ENCODE measurements at regions not wholly inside any gene's neighbourhood (a gene's known extent, or its start where the extent isn't known, plus 50 kb on each side); places are given as distances from the start of the nearest gene placed in this dataset.

- DNase-seq (ENCODE audit: low spot score): no peak
These were observed 622.2 kb downstream of the ZPLD1 start for GRCh38 chr3:103057003-103057402.

DNA sequence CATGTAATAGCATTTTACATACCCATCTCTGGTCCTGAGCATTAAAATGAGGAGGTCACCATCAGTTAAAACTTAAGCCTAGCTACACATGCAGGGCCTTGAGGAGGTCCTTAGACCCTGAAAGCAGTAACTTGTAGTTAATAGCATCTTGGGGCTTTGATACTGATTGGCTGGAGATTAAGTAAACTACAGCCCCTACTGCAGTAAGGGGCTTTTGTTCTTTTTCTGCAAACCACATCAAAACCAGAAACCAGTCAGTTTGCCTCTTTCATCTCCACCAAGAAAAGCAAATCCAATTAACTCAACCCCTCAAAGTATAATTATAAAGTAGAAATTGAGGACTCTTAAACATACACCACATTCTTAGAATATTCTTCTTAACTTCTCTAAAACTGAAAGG is 622.7 kb downstream of the ZPLD1 start:
- no peak for DNase-seq (ENCODE audit: low spot score)

DNA sequence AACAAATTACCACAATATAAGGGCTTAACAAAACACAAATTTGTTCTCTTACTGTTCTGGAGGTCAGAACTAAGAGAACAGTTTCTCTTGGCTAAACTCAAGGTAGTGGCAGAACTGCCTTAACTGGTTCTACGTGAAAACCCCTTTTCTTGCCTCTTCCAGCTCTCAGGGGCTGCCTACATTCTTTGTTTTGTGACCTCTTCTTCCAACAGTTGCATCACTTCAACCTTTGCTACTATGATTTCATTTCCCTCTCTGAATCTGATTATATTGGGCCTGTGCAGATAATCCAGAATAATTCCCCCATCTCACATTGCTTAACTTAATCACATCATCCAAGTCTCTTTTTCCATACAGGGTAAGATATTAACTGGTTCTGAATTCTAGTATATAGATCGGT is 624.6 kb downstream of the ZPLD1 start:
- DNase-seq (ENCODE audit: low spot score): no peak

DNA sequence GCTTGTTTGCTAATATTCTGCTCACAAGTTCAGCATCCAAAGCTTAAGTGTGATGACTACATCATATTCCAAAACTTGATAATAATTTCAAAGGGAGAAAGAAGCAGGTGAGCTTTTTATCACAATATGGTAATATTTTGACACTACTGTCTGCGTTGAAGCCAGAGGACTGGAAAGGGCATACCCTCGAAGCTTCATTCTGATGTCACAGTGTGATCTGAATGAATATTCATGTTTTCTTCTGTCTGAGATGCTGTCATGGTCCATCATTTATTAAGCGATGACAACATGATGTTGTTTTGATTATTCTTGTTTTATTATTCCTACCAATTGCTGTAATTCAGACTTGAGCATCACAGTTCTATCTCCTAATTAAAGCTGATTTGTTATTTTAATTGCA is 625.4 kb downstream of the ZPLD1 start:
- no peak for DNase-seq (ENCODE audit: low spot score)

GRCh38 chr3:103067963-103068362 is 633.1 kb downstream of the ZPLD1 start:
- DNase-seq (ENCODE audit: low spot score): no peak

DNA sequence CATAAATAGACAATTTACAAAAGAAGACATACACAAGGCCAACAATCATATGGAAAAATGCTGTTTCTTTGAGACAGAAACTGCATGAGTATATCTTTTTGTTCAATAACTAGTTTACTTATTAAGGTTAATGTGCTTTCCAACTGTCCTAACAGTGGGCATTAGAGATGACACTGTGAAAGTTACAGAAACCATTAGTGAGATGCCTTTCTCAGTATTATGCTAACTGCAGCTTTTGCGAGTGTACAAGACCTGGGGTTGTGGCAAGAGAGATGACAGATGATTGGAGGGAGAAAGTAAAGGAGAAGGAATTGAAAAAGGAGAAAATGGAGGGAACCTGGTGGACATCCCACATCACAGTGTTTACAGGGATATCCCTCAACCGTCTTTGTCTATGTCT is 640.5 kb downstream of the ZPLD1 start:
- DNase-seq (ENCODE audit: low spot score): no peak

- DNase-seq (ENCODE audit: low spot score): no peak
These were observed 643.1 kb downstream of the ZPLD1 start for GRCh38 chr3:103077910-103078309.

GRCh38 chr3:103082501-103082900 is 647.7 kb downstream of the ZPLD1 start:
- DNase-seq (ENCODE audit: low spot score): no peak

- DNase-seq (ENCODE audit: low spot score): no peak
These were observed 649.2 kb downstream of the ZPLD1 start for GRCh38 chr3:103083848-103084631.

DNA sequence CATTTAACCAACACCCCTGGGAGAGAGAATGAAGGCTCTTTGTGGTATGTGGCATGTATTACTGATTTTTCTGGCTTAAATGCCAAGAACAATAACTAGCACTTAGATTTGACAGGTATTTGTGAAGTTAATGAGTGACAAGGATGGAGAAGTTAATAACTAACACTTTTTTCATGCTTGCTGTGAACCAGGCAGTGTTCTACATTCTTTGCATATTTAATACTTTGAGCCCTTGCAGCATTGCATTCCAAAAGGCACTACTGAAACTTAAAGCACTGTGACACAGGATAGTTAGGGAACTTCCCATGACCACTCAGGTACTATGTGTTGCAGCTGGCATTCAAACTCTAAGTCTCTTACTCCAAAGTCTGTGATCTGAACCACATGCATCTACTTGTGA is 650.6 kb downstream of the ZPLD1 start:
- no peak for DNase-seq (ENCODE audit: low spot score)

- DNase-seq (ENCODE audit: low spot score): no peak
These were observed 654.9 kb downstream of the ZPLD1 start for GRCh38 chr3:103089758-103090157.

DNA sequence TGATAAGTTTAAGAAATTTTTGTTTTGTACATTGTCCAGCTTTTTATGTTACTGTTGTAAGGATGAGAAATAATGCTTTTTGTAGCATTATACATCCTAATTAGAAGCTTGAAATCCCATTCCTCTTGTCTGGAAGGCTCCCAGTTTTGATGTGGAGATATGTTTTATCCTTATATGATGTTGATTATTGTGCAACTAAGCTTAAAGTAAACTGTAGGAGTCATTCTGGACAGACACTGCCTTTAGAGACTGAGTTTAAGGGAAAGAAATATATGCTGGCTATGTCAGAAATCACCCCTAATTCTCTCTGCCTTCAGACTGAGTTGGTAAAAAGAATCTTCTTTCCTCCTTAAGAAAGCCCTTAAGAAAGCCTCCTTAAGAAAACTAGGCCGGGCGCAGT is 670.4 kb downstream of the ZPLD1 start:
- DNase-seq (ENCODE audit: low spot score): no peak

GRCh38 chr3:103112273-103112672 is 677.5 kb downstream of the ZPLD1 start:
- no peak for DNase-seq (ENCODE audit: low spot score)

DNA sequence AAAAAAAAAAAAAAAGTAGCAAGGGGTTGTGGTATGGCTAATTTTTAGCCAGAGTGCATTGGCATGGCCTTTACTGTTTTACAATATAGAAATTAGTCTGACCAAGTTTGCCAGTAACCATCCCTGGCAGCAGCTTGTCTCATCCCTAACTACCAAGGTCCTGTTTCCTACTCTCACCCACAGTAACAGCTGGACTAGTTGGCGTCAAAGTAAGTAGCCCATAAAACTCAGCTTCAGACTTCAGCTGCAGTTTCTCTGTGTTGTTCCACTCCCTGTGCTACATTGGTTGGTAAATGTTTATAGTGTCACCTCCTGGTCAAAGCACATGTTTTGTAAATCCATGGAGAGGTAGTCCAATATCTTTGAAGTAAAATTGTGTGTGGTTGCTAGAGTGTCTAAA is 691.3 kb downstream of the ZPLD1 start:
- no peak for DNase-seq (ENCODE audit: low spot score)

- no peak for DNase-seq (ENCODE audit: low spot score)
These were observed 692.3 kb downstream of the ZPLD1 start for GRCh38 chr3:103127098-103127630.

- no peak for DNase-seq (ENCODE audit: low spot score)
These were observed 692.9 kb downstream of the ZPLD1 start for GRCh38 chr3:103127737-103128136.

- DNase-seq (ENCODE audit: low spot score): no peak
These were observed 699.4 kb downstream of the ZPLD1 start for GRCh38 chr3:103134023-103134724.

- no peak for DNase-seq (ENCODE audit: low spot score)
These were observed 701.8 kb downstream of the ZPLD1 start for GRCh38 chr3:103136621-103137020.

DNA sequence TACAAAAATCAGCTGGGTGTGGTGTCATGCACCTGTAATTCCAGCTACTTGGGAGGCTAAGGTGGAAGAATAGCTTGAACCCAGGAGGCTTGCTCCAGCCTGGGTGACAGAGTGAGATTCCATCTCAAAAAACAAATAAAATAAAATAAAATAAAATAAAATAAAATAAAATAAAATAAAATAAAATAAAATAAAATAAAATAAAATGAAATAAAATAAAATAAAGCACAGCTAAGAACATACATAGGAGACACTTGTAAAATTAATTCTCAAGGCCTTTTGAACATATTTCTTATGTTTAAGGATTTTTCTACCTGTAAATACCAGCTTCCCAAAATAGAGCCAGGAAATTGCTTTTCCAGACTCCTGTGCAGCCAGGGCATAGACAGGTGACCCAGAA is 703.0 kb downstream of the ZPLD1 start:
- no peak for DNase-seq (ENCODE audit: low spot score)

- no peak for DNase-seq (ENCODE audit: low spot score)
These were observed 723.4 kb downstream of the ZPLD1 start for GRCh38 chr3:103158183-103158582.

DNA sequence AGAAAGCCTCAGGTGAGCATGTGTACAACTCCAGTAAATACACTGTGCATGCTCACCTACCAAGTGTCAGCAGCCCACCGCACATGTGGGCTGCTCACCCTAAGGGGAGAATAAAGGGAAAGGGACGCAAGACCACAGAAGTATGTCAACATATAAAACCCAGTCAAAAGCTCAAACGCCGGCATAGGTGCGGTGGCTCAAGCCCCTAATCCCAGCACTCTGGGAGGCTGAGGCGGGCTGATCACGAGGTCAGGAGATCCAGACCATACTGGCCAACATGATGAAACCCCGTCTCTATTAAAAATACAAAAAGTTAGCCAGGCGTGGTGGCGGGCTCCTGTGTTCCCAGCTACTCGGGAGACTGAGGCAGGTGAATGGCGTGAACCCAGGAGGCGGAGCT is 732.1 kb downstream of the ZPLD1 start:
- no peak for DNase-seq (ENCODE audit: low spot score)

DNA sequence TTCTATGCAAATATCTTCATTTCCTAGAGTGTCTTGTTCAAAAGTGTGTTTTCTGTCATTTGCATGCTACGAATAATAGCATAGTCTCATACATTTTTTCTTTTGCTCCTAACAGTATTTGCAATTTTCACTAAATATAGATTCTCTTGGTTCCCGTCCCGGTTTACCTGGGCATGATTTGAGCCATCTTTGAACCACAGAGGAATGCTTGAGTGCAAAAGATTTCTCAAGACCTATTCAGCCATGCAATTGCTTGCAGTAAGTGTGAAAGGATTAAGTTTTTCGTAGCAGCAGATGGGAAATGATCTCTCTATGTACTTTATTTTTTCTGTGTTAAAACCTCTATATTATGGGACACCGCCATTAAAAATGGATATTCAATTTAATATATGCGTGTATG is 733.0 kb downstream of the ZPLD1 start:
- no peak for DNase-seq (ENCODE audit: low spot score)

DNA sequence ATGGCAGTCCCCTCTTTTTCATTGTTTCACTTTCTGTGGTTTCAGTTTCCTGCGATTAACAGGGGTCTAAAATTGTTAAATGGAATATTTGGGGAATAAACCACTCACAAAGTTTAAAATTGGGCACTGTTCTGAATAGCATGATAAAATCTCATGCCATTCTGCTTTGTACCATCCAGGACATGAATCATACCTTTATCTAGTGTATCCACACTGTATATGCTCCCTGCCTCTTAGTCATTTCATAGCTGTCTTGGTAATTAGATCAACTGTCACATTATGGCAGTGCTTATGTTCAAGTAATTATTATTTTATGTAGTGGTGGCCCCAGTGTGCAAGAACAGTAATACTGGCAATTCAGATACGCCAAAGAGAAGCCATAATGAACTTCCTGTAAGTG is 734.5 kb downstream of the ZPLD1 start:
- no peak for DNase-seq (ENCODE audit: low spot score)

- no peak for DNase-seq (ENCODE audit: low spot score)
These were observed 735.8 kb downstream of the ZPLD1 start for GRCh38 chr3:103170651-103171050.

All from AG08396 (cell line).